ENCODE measurements at regions not wholly inside any gene's neighbourhood (a gene's known extent, or its start where the extent isn't known, plus 50 kb on each side); places are given as distances from the start of the nearest gene placed in this dataset.

GRCh38 chr4:13097971-13098370 lies 386.2 kb downstream of the RAB28 start:
- intact Hi-C loops (cut with DNase I), result no loop called here
- Histone ChIP-seq H3K27ac (no peak overlapping the region), H3K4me3 (no peak overlapping the region), H3K9me3 (no peaks in the 10 kb centered on the region), H3K36me3 (no peaks in the 10 kb centered on the region), H3K4me1 (no peaks in the 10 kb centered on the region), H3K27me3 (no peaks in the 10 kb centered on the region)
- DNase-seq (no peak), ATAC-seq (no peak)
- TF ChIP-seq POLR2A (IDR thresholded peaks at IDR 0.05) (no peak), CTCF (IDR thresholded peaks at IDR 0.05) (no peak)
- 85% methylated on average over 3 of the region's 3 CpGs for WGBS (ENCODE audit: insufficient coverage, low coverage, low lambda C conversion rate, missing lambda C conversion rate)

- Histone ChIP-seq H3K4me1 (no peaks in the 10 kb centered on the region), H3K27me3 (no peaks in the 10 kb centered on the region), H3K4me3 (no peak overlapping the region), H3K9me3 (no peaks in the 10 kb centered on the region), H3K27ac (no peak overlapping the region), H3K36me3 (no peaks in the 10 kb centered on the region)
- intact Hi-C loops (cut with DNase I), result no loop called here
- TF ChIP-seq CTCF (IDR thresholded peaks at IDR 0.05) (no peak), POLR2A (IDR thresholded peaks at IDR 0.05) (no peak)
- DNase-seq (no peak), ATAC-seq (no peak)
- whole genome bisulfite sequencing (ENCODE audit: insufficient coverage, low coverage, low lambda C conversion rate, missing lambda C conversion rate), result no CpG with 5 or more reads among the region's 1 CpG
Measured at GRCh38 chr4:13095722-13096121, 388.4 kb downstream of the RAB28 start.

- DNase-seq (no peak), ATAC-seq (no peak)
- no peak overlapping the region for H3K27ac ChIP-seq
- 67% methylated on average over 2 of the region's 2 CpGs for WGBS (ENCODE audit: insufficient coverage, low coverage, low lambda C conversion rate, missing lambda C conversion rate)
- H3K4me1 ChIP-seq, result peaks cover 0 to 15% (median 0%) of the 10 kb centered on the region in 4 donors
- no peaks in the 10 kb centered on the region for H3K9me3 ChIP-seq
- H3K27me3 ChIP-seq, result no peaks in the 10 kb centered on the region
- H3K4me3 ChIP-seq, result no peak overlapping the region
- no peaks in the 10 kb centered on the region for H3K36me3 ChIP-seq
- no peak for TF ChIP-seq CTCF (IDR thresholded peaks at IDR 0.05)
- intact Hi-C loops (cut with DNase I), result no loop called here
Measured at GRCh38 chr4:13093170-13093569, 391.0 kb downstream of the RAB28 start.

- Histone ChIP-seq H3K4me3 (no peak overlapping the region), H3K27me3 (no peaks in the 10 kb centered on the region), H3K4me1 (peaks cover 0 to 15% (median 0%) of the 10 kb centered on the region in 4 donors), H3K9me3 (no peaks in the 10 kb centered on the region), H3K27ac (no peak overlapping the region), H3K36me3 (no peaks in the 10 kb centered on the region)
- DNase-seq, result no peak
- intact Hi-C loops (cut with DNase I), result no loop called here
- WGBS (ENCODE audit: insufficient coverage, low coverage, low lambda C conversion rate, missing lambda C conversion rate), result 100% methylated on average over 1 of the region's 1 CpG
- no peak for TF ChIP-seq CTCF (IDR thresholded peaks at IDR 0.05)
- no peak for ATAC-seq
Measured at GRCh38 chr4:13092702-13093101, 391.4 kb downstream of the RAB28 start.

GRCh38 chr4:13089659-13089998 lies 394.5 kb downstream of the RAB28 start:
- intact Hi-C loops (cut with DNase I), result no loop called here
- Histone ChIP-seq H3K27ac (peak overlapping the region in 1 of 3 donors; percentile 14), H3K36me3 (no peaks in the 10 kb centered on the region), H3K4me1 (peaks cover 0 to 15% (median 0%) of the 10 kb centered on the region in 4 donors), H3K9me3 (no peaks in the 10 kb centered on the region), H3K4me3 (no peak overlapping the region), H3K27me3 (no peaks in the 10 kb centered on the region)
- peak; percentile 59 to 85 (median 83) for ATAC-seq
- peak in 1 of 3 donors; percentile 55 for DNase-seq
- TF ChIP-seq CTCF (IDR thresholded peaks at IDR 0.05), result no peak
- no peak for TF ChIP-seq POLR2A (IDR thresholded peaks at IDR 0.05)

Measured in right lobe of liver (tissue), 6 donors.